Loucy (cell line): ENCODE measurements at regions not wholly inside any gene's neighbourhood (a gene's known extent, or its start where the extent isn't known, plus 50 kb on each side); places are given as distances from the start of the nearest gene placed in this dataset.

ENCODE experiments used
- EZH2phosphoT487 ChIP-seq: fragments of 200-600 bp; IDR thresholded peaks from 2 replicates; pipeline ENCODE4 v1.6.1; 2018; ENCODE audit warnings: antibody characterized with exemption, mild to moderate bottlenecking, moderate library complexity, borderline replicate concordance
- TF ChIP-seq, protein P1 (sequence below): fragments of 200-600 bp; sonication (generic); conservative IDR thresholded peaks from 2 replicates; pipeline ENCODE4 v1.5.1; 2014; ENCODE audit warnings: mild to moderate bottlenecking, antibody characterized with exemption, low read length

- TF ChIP-seq, protein P1, sequence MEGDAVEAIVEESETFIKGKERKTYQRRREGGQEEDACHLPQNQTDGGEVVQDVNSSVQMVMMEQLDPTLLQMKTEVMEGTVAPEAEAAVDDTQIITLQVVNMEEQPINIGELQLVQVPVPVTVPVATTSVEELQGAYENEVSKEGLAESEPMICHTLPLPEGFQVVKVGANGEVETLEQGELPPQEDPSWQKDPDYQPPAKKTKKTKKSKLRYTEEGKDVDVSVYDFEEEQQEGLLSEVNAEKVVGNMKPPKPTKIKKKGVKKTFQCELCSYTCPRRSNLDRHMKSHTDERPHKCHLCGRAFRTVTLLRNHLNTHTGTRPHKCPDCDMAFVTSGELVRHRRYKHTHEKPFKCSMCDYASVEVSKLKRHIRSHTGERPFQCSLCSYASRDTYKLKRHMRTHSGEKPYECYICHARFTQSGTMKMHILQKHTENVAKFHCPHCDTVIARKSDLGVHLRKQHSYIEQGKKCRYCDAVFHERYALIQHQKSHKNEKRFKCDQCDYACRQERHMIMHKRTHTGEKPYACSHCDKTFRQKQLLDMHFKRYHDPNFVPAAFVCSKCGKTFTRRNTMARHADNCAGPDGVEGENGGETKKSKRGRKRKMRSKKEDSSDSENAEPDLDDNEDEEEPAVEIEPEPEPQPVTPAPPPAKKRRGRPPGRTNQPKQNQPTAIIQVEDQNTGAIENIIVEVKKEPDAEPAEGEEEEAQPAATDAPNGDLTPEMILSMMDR, result no peak
- TF ChIP-seq EZH2phosphoT487, result no peak
These were observed 1068.4 kb upstream of the INTU start for GRCh38 chr4:126564283-126564854.
